ENCODE measurements at regions not wholly inside any gene's neighbourhood (a gene's known extent, or its start where the extent isn't known, plus 50 kb on each side); places are given as distances from the start of the nearest gene placed in this dataset.

- TF ChIP-seq POLR2A (IDR thresholded peaks at IDR 0.05; ENCODE audit: extremely low read depth, insufficient read length) (no peak), CTCF (IDR thresholded peaks at IDR 0.05; ENCODE audit: low read depth, low read length) (no peak), MAX (IDR thresholded peaks at IDR 0.05; ENCODE audit: low read depth, low read length) (no peak)
Measured at GRCh38 chr18:41504316-41504715, 450.7 kb upstream of the PIK3C3 start.
